Activated CD8-positive, alpha-beta T cell treated with anti-CD3 and anti-CD28 coated beads, Interleukin-2, amount 10 ng/mL, durations not matched to agents 7 days and 5 days (primary cell): ENCODE measurements at regions not wholly inside any gene's neighbourhood (a gene's known extent, or its start where the extent isn't known, plus 50 kb on each side); places are given as distances from the start of the nearest gene placed in this dataset.

Source experiments
- ATAC-seq: fragments of 150-1000 bp; cut with Tn5 transposase; one replicate; pipeline ENCODE4 v1.10.0; 2021; ENCODE audit warnings: moderate library complexity
- CTCF ChIA-PET: fragments of 350-600 bp; sonication (Branson Sonifier 250); formaldehyde crosslinking; loops from one replicate; lab custom pipeline; 2021; ENCODE audit warnings: antibody characterized with exemption; lab: Charles Lee
- POLR2A ChIA-PET: fragments of 350-600 bp; sonication (Branson Sonifier 250); formaldehyde crosslinking; loops from one replicate; lab custom pipeline; 2021; ENCODE audit warnings: antibody characterized with exemption; lab: Charles Lee
- DNase-seq: peaks from one replicate; pipeline ENCODE4 v3.0.0-alpha.2; 2020
- H3K27ac Mint-ChIP-seq: one replicate; pipeline ENCODE4 v1.8.0; 2021; ENCODE audit warnings: mild to moderate bottlenecking, mixed read lengths
- H3K27me3 Mint-ChIP-seq: one replicate; pipeline ENCODE4 v1.8.0; 2021; ENCODE audit warnings: low read depth, mixed read lengths
- H3K36me3 Mint-ChIP-seq: one replicate; pipeline ENCODE4 v1.8.0; 2021; ENCODE audit warnings: low read depth, mixed read lengths
- H3K4me1 Mint-ChIP-seq: one replicate; pipeline ENCODE4 v1.8.0; 2021; ENCODE audit warnings: low read depth, mixed read lengths
- H3K4me3 Mint-ChIP-seq: one replicate; pipeline ENCODE4 v1.8.0; 2021; ENCODE audit warnings: mild to moderate bottlenecking, mixed read lengths
- H3K9me3 Mint-ChIP-seq: one replicate; pipeline ENCODE4 v1.8.0; 2022; ENCODE audit warnings: mixed read lengths; ENCODE audit not compliant: insufficient read depth

DNA sequence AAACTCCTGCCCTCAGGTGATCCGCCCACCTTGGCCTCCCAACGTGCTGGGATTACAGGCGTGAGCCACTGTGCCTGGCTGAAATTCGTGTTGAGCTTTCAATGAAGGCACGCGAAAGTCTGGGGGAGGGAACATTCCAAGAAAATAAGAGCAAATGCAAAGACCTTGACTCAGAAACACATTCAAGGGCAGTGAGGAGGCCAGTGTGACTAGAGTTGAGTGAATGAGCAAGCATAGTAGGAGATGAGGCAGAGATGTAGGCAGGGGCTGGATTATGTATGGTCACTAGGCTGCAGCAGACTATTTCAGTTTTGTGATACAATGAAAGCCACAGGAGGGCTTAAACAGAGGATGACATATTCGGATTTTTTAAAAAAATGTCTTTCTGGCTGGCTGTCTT is 67.0 kb downstream of the SCN11A start:
- CTCF ChIA-PET: interaction anchor here (2.0 to 3.6 kb wide), 2 partner anchors 15 to 23 kb away, joined by 5 to 22 read pairs; no protein-coding TSS in a partner anchor
- no peak for ATAC-seq

DNA sequence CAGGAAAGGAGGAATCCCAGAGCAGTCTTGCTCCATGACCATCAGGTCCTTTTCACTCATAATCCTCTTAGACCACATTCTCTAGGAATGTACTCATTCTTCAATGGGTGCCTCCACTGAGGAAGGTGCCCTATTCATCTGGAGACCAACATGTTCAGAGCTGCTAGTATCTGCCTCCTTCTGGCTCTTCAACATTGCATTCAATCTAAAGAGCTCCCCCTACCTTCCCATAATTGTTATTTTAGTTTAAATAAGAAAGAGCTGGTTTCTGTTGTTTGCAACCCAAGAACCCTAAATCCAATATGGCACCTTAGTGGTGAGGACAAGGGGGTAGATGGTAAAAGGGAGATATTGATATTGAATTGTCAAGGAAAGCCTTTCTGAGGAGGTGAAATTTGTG is 67.6 kb downstream of the SCN11A start:
- no peak for DNase-seq
- ChIA-PET CTCF (interaction anchor here (2.0 to 3.6 kb wide), 2 partner anchors 15 to 23 kb away, joined by 5 to 22 read pairs; no protein-coding TSS in a partner anchor), POLR2A (no interaction called here)
- H3K4me3 Mint-ChIP-seq: no peak overlapping the region
- no peak overlapping the region for H3K27ac Mint-ChIP-seq
- no peaks in the 10 kb centered on the region for H3K9me3 Mint-ChIP-seq
- H3K27me3 Mint-ChIP-seq: peaks cover 7% of the 10 kb centered on the region
- ATAC-seq: no peak
- H3K36me3 Mint-ChIP-seq: no peaks in the 10 kb centered on the region
- H3K4me1 Mint-ChIP-seq: no peaks in the 10 kb centered on the region

More for the DNA sequence above, 67.0 kb downstream of the SCN11A start:
- Mint-ChIP-seq H3K27ac (no peak overlapping the region), H3K4me3 (no peak overlapping the region), H3K36me3 (no peaks in the 10 kb centered on the region), H3K27me3 (peaks cover 7% of the 10 kb centered on the region), H3K4me1 (no peaks in the 10 kb centered on the region), H3K9me3 (no peaks in the 10 kb centered on the region)
- DNase-seq: no peak
- POLR2A ChIA-PET: no interaction called here

DNA sequence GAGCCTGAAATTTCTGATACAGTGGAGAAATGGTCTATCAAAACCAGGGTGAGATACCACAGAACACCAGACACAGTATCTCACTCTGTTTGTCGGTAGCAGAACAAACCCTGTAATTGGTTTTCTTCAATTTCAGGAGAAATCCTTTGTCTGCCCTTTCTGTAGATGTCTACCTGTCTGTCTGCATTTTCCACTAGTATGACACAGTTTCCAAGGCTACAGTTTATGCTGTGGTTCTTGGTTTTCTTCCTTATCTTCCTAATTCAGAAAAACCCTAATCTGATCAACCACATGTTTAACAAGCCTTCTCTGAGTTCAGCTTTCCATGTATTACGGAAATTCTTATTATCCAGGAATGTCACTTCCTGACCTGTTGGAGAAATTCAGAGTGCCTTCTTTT is 70.8 kb downstream of the SCN11A start:
- Mint-ChIP-seq H3K4me3 (no peak overlapping the region), H3K27me3 (peaks cover 5% of the 10 kb centered on the region), H3K27ac (no peak overlapping the region), H3K4me1 (no peaks in the 10 kb centered on the region), H3K36me3 (no peaks in the 10 kb centered on the region), H3K9me3 (no peaks in the 10 kb centered on the region)
- ChIA-PET POLR2A (no interaction called here), CTCF (interaction anchor here (1.8 kb wide), 1 partner anchor 19 kb away, joined by 7 read pairs; no protein-coding TSS in a partner anchor)
- ATAC-seq (no peak), DNase-seq (no peak)

DNA sequence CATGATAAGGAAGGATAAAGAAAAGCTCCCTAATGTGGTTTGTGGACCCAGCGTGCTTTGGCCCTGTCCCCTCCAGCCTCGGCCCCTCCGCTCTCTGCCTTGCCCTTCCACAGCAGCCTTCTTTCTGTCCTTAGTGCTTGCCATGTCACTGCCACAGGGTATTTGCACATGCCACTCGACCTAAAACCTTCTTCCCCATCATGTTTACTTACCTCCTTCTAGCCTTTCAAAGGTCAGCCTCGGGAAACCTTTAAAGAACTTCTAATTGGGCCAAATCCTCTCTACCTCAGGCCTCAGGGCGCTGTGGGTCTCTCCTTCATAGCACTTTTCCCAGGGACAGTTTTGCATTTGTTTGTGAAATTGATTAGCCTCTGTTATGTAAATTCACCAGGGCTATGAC is 73.0 kb downstream of the SCN11A start:
- CTCF ChIA-PET: no interaction called here

GRCh38 chr3:38970851-38971638 is 80.7 kb downstream of the SCN11A start:
- no peak overlapping the region for H3K4me3 Mint-ChIP-seq
- ATAC-seq (no peak), DNase-seq (no peak)
- no peaks in the 10 kb centered on the region for H3K4me1 Mint-ChIP-seq
- ChIA-PET CTCF (interaction anchor here (1.4 kb wide), 1 partner anchor 10 kb away, joined by 6 read pairs; no protein-coding TSS in a partner anchor), POLR2A (no interaction called here)
- H3K27ac Mint-ChIP-seq: no peak overlapping the region
- H3K9me3 Mint-ChIP-seq: no peaks in the 10 kb centered on the region
- no peaks in the 10 kb centered on the region for H3K36me3 Mint-ChIP-seq
- H3K27me3 Mint-ChIP-seq: peaks cover 12% of the 10 kb centered on the region

More for the DNA sequence above, 73.0 kb downstream of the SCN11A start:
- Mint-ChIP-seq H3K27ac (no peak overlapping the region), H3K27me3 (peaks cover 5% of the 10 kb centered on the region), H3K4me1 (no peaks in the 10 kb centered on the region), H3K36me3 (no peaks in the 10 kb centered on the region), H3K4me3 (no peak overlapping the region), H3K9me3 (no peaks in the 10 kb centered on the region)
- DNase-seq: no peak
- POLR2A ChIA-PET: no interaction called here
- no peak for ATAC-seq

DNA sequence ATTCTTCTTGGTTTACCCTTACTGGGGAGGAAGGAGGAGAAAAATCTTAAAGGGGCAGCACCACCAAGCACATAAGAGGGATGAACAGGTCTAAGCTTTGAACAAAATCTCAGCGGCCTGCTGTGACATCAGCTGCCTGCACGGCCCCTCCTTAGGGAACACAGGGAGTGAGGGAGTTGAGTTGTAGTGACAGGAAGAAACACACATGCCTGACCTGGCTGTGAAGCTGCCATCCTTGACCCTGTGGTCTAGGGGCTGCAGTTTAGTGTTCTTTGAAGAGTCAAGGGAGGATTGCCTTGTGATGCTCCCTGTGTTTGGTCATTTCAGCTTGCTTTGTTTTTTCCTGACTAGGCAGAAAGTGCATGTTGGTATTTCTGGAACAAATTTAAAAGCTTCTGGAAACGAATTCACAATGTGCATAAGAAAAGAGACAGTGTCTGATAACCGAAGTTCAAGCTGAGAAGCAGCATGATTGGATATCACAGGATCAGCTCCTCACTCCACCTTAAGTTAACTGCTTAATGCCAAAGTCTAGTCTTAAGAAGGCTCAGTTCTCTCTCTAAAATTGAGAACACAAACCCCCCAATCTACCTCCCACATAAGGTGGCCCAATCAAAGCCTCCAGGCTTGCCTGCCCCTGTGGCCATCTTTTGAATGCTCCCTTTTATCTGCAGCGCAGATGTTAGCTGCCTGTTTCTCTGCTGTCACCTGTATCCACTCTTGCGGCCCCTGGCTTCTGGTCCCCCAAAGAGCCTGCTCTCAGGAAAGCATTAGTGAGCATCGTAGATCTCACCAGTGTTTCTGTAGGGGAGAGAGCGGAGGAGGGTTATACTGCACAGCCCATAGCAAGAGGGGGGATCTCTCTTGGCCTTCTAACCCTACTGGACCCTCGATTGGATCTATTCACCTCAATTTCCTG is 82.2 kb downstream of the SCN11A start:
- DNase-seq: no peak
- no peak overlapping the region for H3K27ac Mint-ChIP-seq
- no peaks in the 10 kb centered on the region for H3K4me1 Mint-ChIP-seq
- H3K36me3 Mint-ChIP-seq: no peaks in the 10 kb centered on the region
- no peaks in the 10 kb centered on the region for H3K9me3 Mint-ChIP-seq
- ATAC-seq: no peak
- peaks cover 12% of the 10 kb centered on the region for H3K27me3 Mint-ChIP-seq
- ChIA-PET CTCF (interaction anchor here (0.9 to 1.0 kb wide), 2 partner anchors 9 to 30 kb away, joined by 4 to 5 read pairs; no protein-coding TSS in a partner anchor), POLR2A (interaction anchor here (0.5 kb wide), 1 partner anchor 1913 kb away, joined by 3 read pairs; no protein-coding TSS in a partner anchor)
- no peak overlapping the region for H3K4me3 Mint-ChIP-seq

- DNase-seq: no peak
- ATAC-seq: no peak
- Mint-ChIP-seq H3K27me3 (peaks cover 12% of the 10 kb centered on the region), H3K27ac (no peak overlapping the region), H3K9me3 (no peaks in the 10 kb centered on the region), H3K36me3 (no peaks in the 10 kb centered on the region), H3K4me1 (no peaks in the 10 kb centered on the region), H3K4me3 (no peak overlapping the region)
- POLR2A ChIA-PET: no interaction called here
- CTCF ChIA-PET: interaction anchor here (0.9 to 1.0 kb wide), 2 partner anchors 8 to 31 kb away, joined by 4 to 5 read pairs; no protein-coding TSS in a partner anchor
These were observed 82.9 kb downstream of the SCN11A start for GRCh38 chr3:38968891-38969290.

GRCh38 chr3:38968403-38968802 is 83.3 kb downstream of the SCN11A start:
- ChIA-PET POLR2A (no interaction called here), CTCF (no interaction called here)
- Mint-ChIP-seq H3K4me3 (no peak overlapping the region), H3K27ac (no peak overlapping the region), H3K9me3 (no peaks in the 10 kb centered on the region), H3K36me3 (no peaks in the 10 kb centered on the region), H3K27me3 (peaks cover 12% of the 10 kb centered on the region), H3K4me1 (no peaks in the 10 kb centered on the region)
- DNase-seq (no peak), ATAC-seq (no peak)

GRCh38 chr3:38967693-38967989 is 84.1 kb downstream of the SCN11A start:
- H3K4me3 Mint-ChIP-seq: no peak overlapping the region
- POLR2A ChIA-PET: no interaction called here
- no peaks in the 10 kb centered on the region for H3K4me1 Mint-ChIP-seq
- H3K36me3 Mint-ChIP-seq: no peaks in the 10 kb centered on the region
- peaks cover 12% of the 10 kb centered on the region for H3K27me3 Mint-ChIP-seq
- CTCF ChIA-PET: no interaction called here
- H3K27ac Mint-ChIP-seq: no peak overlapping the region
- ATAC-seq: no peak
- no peak for DNase-seq
- no peaks in the 10 kb centered on the region for H3K9me3 Mint-ChIP-seq

DNA sequence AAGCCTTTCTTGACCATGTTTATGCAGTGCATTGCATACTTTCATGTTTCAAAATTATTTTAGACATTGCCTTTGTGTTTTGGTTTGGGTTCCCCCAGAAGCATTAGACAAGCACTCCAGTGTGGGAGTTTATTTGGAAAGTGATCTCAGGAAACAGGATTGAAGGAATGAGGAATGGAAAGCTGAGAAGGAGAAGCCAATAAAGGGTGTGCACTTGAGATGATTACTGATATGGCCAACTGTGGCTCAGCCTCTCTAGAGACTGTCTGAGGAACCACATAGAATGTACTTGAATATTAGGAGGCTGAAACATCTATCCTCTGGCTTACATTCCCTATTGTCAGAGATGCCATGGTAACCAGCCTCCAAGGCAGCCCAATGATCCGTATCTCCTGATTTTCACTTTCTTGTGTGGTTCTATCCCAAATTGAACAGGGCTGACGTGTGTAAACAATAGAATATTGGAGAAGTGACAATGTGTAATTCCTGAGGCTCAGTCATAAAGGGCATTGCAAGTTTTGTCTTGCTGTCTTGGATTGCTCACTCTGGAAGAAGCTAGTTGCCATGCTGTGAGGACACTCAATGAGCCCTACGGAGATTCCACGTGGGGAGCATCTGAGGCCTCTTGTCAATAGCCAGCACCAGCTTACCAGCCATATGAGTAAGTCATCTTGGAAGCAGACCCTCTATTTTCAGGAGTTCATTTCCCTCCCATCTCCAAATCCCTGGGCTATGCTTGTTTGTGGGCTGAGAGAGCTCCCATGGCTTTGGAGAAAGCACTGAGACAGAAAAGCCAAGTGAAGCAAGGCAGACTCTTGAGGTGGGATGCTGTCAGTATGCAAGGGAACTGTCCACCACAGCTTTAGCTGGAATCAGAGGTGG is 84.7 kb downstream of the SCN11A start:
- DNase-seq (no peak), ATAC-seq (no peak)
- H3K4me1 Mint-ChIP-seq: no peaks in the 10 kb centered on the region
- CTCF ChIA-PET: no interaction called here
- H3K36me3 Mint-ChIP-seq: no peaks in the 10 kb centered on the region
- no peak overlapping the region for H3K4me3 Mint-ChIP-seq
- H3K27me3 Mint-ChIP-seq: peaks cover 12% of the 10 kb centered on the region
- H3K9me3 Mint-ChIP-seq: no peaks in the 10 kb centered on the region
- H3K27ac Mint-ChIP-seq: no peak overlapping the region
- POLR2A ChIA-PET: no interaction called here

DNA sequence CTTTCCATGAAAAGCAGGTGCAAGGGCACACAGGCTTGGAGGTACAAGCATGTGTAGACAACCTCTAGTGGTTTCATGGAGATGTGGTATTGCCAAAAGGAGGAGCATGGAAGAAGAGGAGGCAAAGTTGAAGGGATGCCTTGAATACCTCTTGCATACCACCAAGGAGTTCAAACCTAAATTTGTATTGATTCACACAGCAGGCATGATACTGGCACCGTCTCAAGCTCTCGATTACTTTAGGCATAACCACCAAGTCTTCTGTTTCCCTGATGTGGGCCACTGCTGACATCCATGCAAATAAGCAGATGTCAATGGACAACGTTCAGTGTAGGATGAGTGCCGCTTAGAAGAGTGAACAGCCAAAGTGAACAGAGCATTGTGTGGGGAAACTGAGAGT is 87.1 kb downstream of the SCN11A start:
- Mint-ChIP-seq H3K36me3 (no peaks in the 10 kb centered on the region), H3K4me1 (no peaks in the 10 kb centered on the region), H3K9me3 (no peaks in the 10 kb centered on the region), H3K27me3 (peaks cover 3% of the 10 kb centered on the region), H3K27ac (no peak overlapping the region), H3K4me3 (no peak overlapping the region)
- ATAC-seq (no peak), DNase-seq (no peak)
- ChIA-PET POLR2A (no interaction called here), CTCF (no interaction called here)
